ENCODE measurements at regions not wholly inside any gene's neighbourhood (a gene's known extent, or its start where the extent isn't known, plus 50 kb on each side); places are given as distances from the start of the nearest gene placed in this dataset.

GRCh38 chr9:582775-583174 is 258.7 kb upstream of the DMRT1 start:
- Mint-ChIP-seq H3K36me3 (ENCODE audit: low read depth) (peaks cover 38% of the 10 kb centered on the region), H3K4me3 (no peak overlapping the region)
- H4K20me1 ChIP-seq (replicated peaks; ENCODE audit: insufficient read depth): peaks cover 7% of the 10 kb centered on the region; the same call in 1 of the 2 replicates

GRCh38 chr9:587527-587926 is 254.0 kb upstream of the DMRT1 start:
- peaks cover 32% of the 10 kb centered on the region for H3K4me1 Mint-ChIP-seq
- Histone ChIP-seq H3K27me3 (ENCODE audit: insufficient read depth) (no peaks in the 10 kb centered on the region), H2AFZ (no peak overlapping the region), H3K79me2 (replicated peaks; ENCODE audit: insufficient read depth) (peaks cover 42% of the 10 kb centered on the region), H3K4me3 (no peak overlapping the region), H3K36me3 (ENCODE audit: insufficient read depth) (no peaks in the 10 kb centered on the region), H3K4me2 (no peak overlapping the region), H4K20me1 (replicated peaks; ENCODE audit: insufficient read depth) (peaks cover 3% of the 10 kb centered on the region; the same call in 1 of the 2 replicates), H3K9me2 (ENCODE audit: insufficient read depth) (no peaks in the 10 kb centered on the region), H3F3A (replicated peaks; ENCODE audit: low read depth) (no peaks in the 10 kb centered on the region), H3K27ac (ENCODE audit: low read depth) (no peak overlapping the region), H3K4me1 (ENCODE audit: insufficient read depth) (peaks cover 19% of the 10 kb centered on the region)
- no peaks in the 10 kb centered on the region for H3K27me3 Mint-ChIP-seq (ENCODE audit: insufficient read depth, low read depth, poor library complexity)
- no peak overlapping the region for H3K27ac Mint-ChIP-seq
- peaks cover 13% of the 10 kb centered on the region; the same call in 1 of the 3 replicates for H3K36me3 Mint-ChIP-seq (ENCODE audit: low read depth)
- ATAC-seq (no peak), DNase-seq (ENCODE audit: low spot score) (no peak)
- H3K9me3 Mint-ChIP-seq: peaks cover 4% of the 10 kb centered on the region
- H3K4me3 Mint-ChIP-seq: no peak overlapping the region
- TF ChIP-seq JUNB (IDR thresholded peaks at IDR 0.05; ENCODE audit: unreplicated experiment) (no peak), POLR2AphosphoS5 (IDR thresholded peaks at IDR 0.05; ENCODE audit: low read depth) (no peak), EZH2phosphoT487 (IDR thresholded peaks at IDR 0.05; ENCODE audit: unreplicated experiment) (no peak), CREB1 (CRISPR knock-in tag; IDR thresholded peaks at IDR 0.05; ENCODE audit: low read depth) (no peak), REST (IDR thresholded peaks at IDR 0.05; ENCODE audit: unreplicated experiment) (no peak), STAT1 (IDR thresholded peaks at IDR 0.05; ENCODE audit: unreplicated experiment) (no peak), ETS1 (IDR thresholded peaks at IDR 0.05) (no peak), NANOG (IDR thresholded peaks at IDR 0.05; ENCODE audit: borderline replicate concordance) (no peak), EZH2 (IDR thresholded peaks at IDR 0.05; ENCODE audit: low read depth, unreplicated experiment) (no peak), ZNF462 (CRISPR knock-in tag; IDR thresholded peaks at IDR 0.05) (no peak)

More at GRCh38 chr9:582775-583174, 258.7 kb upstream of the DMRT1 start:
- Histone ChIP-seq H3K79me2 (replicated peaks; ENCODE audit: insufficient read depth) (peaks cover 47% of the 10 kb centered on the region), H3K36me3 (ENCODE audit: insufficient read depth) (no peaks in the 10 kb centered on the region; the same call in 1 of the 2 replicates), H3K9me2 (ENCODE audit: insufficient read depth) (no peaks in the 10 kb centered on the region), H2AFZ (no peak overlapping the region), H3F3A (replicated peaks; ENCODE audit: low read depth) (no peaks in the 10 kb centered on the region; the same call in 1 of the 2 replicates), H3K27ac (ENCODE audit: low read depth) (no peak overlapping the region), H3K4me3 (no peak overlapping the region), H3K4me1 (ENCODE audit: insufficient read depth) (no peaks in the 10 kb centered on the region), H3K4me2 (no peak overlapping the region), H3K27me3 (ENCODE audit: insufficient read depth) (no peaks in the 10 kb centered on the region)
- H3K9me3 Mint-ChIP-seq: peaks cover 24% of the 10 kb centered on the region
- H3K27ac Mint-ChIP-seq: no peak overlapping the region
- DNase-seq (ENCODE audit: low spot score) (no peak), ATAC-seq (no peak)
- H3K27me3 Mint-ChIP-seq (ENCODE audit: insufficient read depth, low read depth, poor library complexity): peaks cover 5% of the 10 kb centered on the region
- no peak for TF ChIP-seq EZH2phosphoT487 (IDR thresholded peaks at IDR 0.05; ENCODE audit: unreplicated experiment)
- TF ChIP-seq JUNB (IDR thresholded peaks at IDR 0.05; ENCODE audit: unreplicated experiment): no peak
- no peak for TF ChIP-seq STAT1 (IDR thresholded peaks at IDR 0.05; ENCODE audit: unreplicated experiment)
- no peak for TF ChIP-seq NANOG (IDR thresholded peaks at IDR 0.05; ENCODE audit: borderline replicate concordance)
- TF ChIP-seq EZH2 (IDR thresholded peaks at IDR 0.05; ENCODE audit: low read depth, unreplicated experiment): no peak
- no peaks in the 10 kb centered on the region for H3K4me1 Mint-ChIP-seq

Data from GM23338 (cell line).